ENCODE measurements at regions not wholly inside any gene's neighbourhood (a gene's known extent, or its start where the extent isn't known, plus 50 kb on each side); places are given as distances from the start of the nearest gene placed in this dataset.

GRCh38 chr10:130905921-130906320 lies 405.6 kb downstream of the TCERG1L start:
- H3K27ac ChIP-seq = no peak overlapping the region
- intact Hi-C loops (cut with DNase I) = no loop called here
- no peak overlapping the region for H3K4me3 ChIP-seq
- no peaks in the 10 kb centered on the region for H3K4me1 ChIP-seq
- DNase-seq (ENCODE audit: low spot score in 2 of 2) = no peak
- TF ChIP-seq CTCF (IDR thresholded peaks at IDR 0.05) = no peak
- no peaks in the 10 kb centered on the region for H3K9me3 ChIP-seq
- no peaks in the 10 kb centered on the region for H3K36me3 ChIP-seq
- H3K27me3 ChIP-seq = no peaks in the 10 kb centered on the region

GRCh38 chr10:130910848-130911247 lies 400.7 kb downstream of the TCERG1L start:
- no peak for TF ChIP-seq CTCF (IDR thresholded peaks at IDR 0.05)
- H3K27ac ChIP-seq = no peak overlapping the region
- intact Hi-C loops (cut with DNase I) = no loop called here

GRCh38 chr10:130913844-130914243 lies 397.7 kb downstream of the TCERG1L start:
- DNase-seq (ENCODE audit: low spot score in 2 of 2) = no peak
- intact Hi-C loops (cut with DNase I) = no loop called here
- no peak for TF ChIP-seq CTCF (IDR thresholded peaks at IDR 0.05)
- no peak overlapping the region for H3K27ac ChIP-seq
- no peaks in the 10 kb centered on the region for H3K9me3 ChIP-seq
- no peaks in the 10 kb centered on the region for H3K27me3 ChIP-seq
- H3K4me1 ChIP-seq = no peaks in the 10 kb centered on the region
- no peaks in the 10 kb centered on the region for H3K36me3 ChIP-seq
- no peak overlapping the region for H3K4me3 ChIP-seq

More at GRCh38 chr10:130910848-130911247, 400.7 kb downstream of the TCERG1L start:
- Histone ChIP-seq H3K4me1 (no peaks in the 10 kb centered on the region), H3K4me3 (no peak overlapping the region), H3K27me3 (no peaks in the 10 kb centered on the region), H3K9me3 (no peaks in the 10 kb centered on the region), H3K36me3 (no peaks in the 10 kb centered on the region)
- DNase-seq (ENCODE audit: low spot score in 2 of 2) = no peak

GRCh38 chr10:130914367-130914766 lies 397.2 kb downstream of the TCERG1L start:
- no peaks in the 10 kb centered on the region for H3K4me1 ChIP-seq
- H3K4me3 ChIP-seq = no peak overlapping the region
- no peak for TF ChIP-seq CTCF (IDR thresholded peaks at IDR 0.05)
- no peak for DNase-seq (ENCODE audit: low spot score in 2 of 2)
- H3K9me3 ChIP-seq = peaks cover 0 to 3% of the 10 kb centered on the region in 2 donors
- intact Hi-C loops (cut with DNase I) = no loop called here
- no peaks in the 10 kb centered on the region for H3K27me3 ChIP-seq
- H3K27ac ChIP-seq = no peak overlapping the region
- no peaks in the 10 kb centered on the region for H3K36me3 ChIP-seq

- Histone ChIP-seq H3K4me1 (no peaks in the 10 kb centered on the region), H3K4me3 (no peak overlapping the region), H3K36me3 (no peaks in the 10 kb centered on the region), H3K9me3 (peaks cover 0 to 3% of the 10 kb centered on the region in 2 donors), H3K27ac (no peak overlapping the region), H3K27me3 (no peaks in the 10 kb centered on the region)
- intact Hi-C loops (cut with DNase I) = no loop called here
- DNase-seq (ENCODE audit: low spot score in 2 of 2) = no peak
- no peak for TF ChIP-seq CTCF (IDR thresholded peaks at IDR 0.05)
Measured at GRCh38 chr10:130915065-130915464, 396.5 kb downstream of the TCERG1L start.

GRCh38 chr10:130921461-130921860 lies 390.1 kb downstream of the TCERG1L start:
- no peaks in the 10 kb centered on the region for H3K27me3 ChIP-seq
- intact Hi-C loops (cut with DNase I) = no loop called here

More at GRCh38 chr10:130921461-130921860, 390.1 kb downstream of the TCERG1L start:
- DNase-seq (ENCODE audit: low spot score in 2 of 2) = no peak
- H3K9me3 ChIP-seq = peaks cover 0 to 3% of the 10 kb centered on the region in 2 donors
- H3K36me3 ChIP-seq = no peaks in the 10 kb centered on the region
- H3K27ac ChIP-seq = no peak overlapping the region
- H3K4me1 ChIP-seq = no peaks in the 10 kb centered on the region
- no peak overlapping the region for H3K4me3 ChIP-seq
- TF ChIP-seq CTCF (IDR thresholded peaks at IDR 0.05) = no peak

Data from ascending aorta (tissue), 2 donors.